HG02870 (cell line): ENCODE measurements at regions not wholly inside any gene's neighbourhood (a gene's known extent, or its start where the extent isn't known, plus 50 kb on each side); places are given as distances from the start of the nearest gene placed in this dataset.
"Not testable (repeated sequence)": the region's sequence is repeated elsewhere in the genome, so short reads cannot be mapped to it uniquely, and the experiment has no call there.

Experiments used
- ATAC-seq: cut with Tn5 transposase; IDR thresholded peaks from one replicate; pipeline ENCODE4 v1.9.1; 2021; ENCODE audit warnings: mild to moderate bottlenecking, moderate library complexity; ENCODE audit not compliant: unreplicated experiment

DNA sequence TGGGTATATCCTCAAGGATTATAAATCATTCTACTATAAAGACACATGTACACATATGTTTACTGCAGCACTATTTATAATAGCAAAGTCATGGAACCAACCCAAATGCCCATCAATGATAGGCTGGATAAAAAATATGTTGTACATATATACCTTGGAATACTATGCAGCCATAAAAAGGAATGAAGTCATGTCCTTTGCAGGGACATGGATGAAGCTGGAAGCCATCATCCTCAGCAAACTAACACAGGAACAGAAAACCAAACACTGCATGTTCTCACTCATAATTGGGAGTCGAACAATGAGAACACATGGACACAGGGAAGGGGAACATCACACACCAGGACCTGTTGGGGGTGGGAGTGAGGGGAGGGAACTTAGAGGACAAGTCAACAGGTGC is 715.0 kb upstream of the ADGRB3 start:
- ATAC-seq: not testable (repeated sequence)

DNA sequence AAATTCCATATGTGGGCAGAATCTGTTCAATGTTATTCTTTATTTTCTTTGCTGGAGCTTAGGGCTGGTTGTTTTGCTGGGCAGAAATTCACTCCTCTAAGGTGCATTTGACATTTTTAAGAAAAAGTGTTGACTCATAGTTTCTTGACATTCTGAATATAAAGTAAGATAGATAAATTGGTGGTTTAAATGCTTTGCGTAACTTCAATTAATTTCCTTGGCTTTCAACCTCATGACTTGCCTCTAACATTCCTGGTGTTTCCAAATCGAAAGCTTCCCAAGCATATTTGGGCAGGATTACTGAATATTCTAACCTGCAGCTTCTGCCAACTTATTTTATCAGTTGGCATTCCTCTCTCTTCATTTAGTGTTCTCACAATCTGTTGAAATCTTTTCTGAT is 718.7 kb upstream of the ADGRB3 start:
- no peak for ATAC-seq

DNA sequence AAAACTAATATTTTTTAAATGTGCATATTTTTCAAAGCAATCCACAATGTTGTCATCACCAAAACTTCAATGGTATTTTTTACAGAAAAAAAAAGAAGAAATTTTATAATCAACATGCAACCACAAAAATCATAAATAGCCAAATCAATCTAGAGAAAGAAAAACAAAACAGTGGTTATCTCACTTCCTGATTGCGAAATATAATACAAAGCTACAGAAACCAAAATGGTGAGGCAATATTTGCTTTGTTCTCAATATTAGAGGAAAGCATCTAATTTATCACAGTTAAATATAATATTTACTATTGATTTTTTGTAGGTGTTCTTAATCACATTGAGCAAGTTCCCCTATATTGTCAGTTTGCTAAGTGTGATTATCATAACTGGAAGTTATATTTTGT is 720.7 kb upstream of the ADGRB3 start:
- ATAC-seq: no peak

DNA sequence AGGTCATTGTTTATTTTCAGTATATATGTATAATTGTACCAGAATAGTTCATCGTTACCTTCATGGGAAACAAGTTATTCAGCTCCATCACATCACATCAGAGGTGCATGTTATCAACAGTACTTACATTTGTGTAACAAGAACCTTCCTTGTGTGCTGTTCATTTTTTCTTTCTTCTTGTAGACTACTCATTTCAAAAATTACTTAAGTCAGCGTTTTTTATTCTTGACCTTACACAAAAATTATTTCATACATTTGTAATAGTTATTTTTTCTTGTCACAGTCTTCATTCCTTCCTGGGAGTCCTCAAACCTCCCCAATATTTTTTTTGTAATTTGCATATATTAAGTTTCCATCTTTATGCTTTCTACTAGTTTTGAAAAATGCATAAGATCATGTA is 725.7 kb upstream of the ADGRB3 start:
- ATAC-seq: no peak

DNA sequence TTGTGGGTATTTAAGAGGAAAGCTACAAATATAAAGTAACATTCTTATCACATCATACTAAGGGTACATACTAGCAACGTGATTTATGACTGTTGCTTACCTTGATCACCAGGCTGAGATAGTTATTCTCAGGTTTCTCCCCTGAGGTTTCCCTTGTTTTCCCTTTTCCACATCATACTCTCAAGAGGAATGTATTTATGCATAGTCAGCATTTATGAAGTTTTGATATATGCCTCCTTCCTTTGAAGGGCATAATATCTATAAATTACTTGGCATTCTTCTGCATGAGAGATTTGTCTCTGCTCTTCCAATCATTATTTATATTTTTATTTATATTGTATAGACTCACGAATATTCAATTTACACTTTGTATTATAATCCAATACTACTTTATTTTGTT is 726.7 kb upstream of the ADGRB3 start:
- no peak for ATAC-seq

DNA sequence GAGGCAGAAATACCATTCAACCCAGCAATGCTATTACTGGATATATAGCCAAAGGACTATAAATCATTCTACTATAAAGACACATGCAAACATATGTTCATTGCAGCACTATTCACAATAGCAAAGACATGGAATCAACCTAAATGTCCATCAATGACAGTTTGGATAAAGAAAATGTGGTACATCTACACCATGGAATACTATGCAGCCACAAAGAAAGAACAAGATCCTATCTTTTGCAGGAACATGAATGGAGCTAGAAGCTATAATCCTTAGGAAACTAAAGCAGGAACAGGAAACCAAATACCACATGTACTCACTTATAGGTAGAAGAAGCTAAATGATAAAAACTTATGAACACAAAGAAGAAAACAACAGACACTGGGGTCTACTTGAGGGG is 730.3 kb upstream of the ADGRB3 start:
- not testable (repeated sequence) for ATAC-seq

DNA sequence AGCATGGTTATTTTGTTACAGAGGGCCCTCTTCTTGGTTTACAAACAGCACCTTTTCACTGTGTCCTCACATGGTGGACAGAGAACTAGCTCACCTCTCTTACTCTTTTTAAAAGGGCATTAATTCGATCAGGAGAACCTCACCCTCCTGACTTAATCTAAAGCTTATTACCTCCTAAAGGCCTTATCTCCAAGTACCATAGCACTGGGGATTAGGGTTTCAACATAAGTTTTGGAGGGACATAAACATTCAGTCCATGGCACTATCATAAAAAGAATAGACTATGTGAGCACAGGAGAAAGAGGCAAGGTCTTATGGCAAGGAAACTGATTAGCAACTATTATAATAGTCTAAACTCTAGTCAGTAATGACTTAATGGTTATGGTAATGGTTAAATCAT is 736.2 kb upstream of the ADGRB3 start:
- no peak for ATAC-seq

DNA sequence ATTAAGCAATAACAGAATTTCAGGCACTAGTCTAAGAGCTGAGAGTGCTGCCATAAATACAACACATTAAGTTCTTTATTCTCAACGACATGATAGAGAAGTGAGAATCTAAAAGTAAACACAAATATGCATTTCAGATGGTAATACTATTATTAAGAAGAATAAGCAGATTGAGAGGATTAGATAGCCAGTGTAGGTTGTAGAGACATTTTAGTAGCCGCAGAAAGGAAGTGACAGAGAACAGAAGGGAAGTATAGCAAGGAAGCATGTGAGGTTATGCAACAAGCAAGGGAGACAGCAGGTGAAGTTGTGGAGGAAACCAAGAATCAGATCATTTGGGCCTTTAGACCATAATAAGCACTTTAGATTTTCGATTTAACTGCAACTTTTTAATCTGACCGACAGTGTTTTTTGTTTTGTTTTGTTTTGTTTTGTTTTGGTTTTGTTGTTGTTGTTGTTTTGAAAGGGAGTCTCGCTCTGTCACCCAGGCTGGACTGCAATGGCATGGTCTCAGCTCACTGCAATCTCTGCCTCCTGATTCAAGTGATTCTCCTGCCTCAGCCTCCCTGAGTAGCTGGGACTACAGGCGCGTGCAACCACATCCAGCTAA is 737.0 kb upstream of the ADGRB3 start:
- no peak for ATAC-seq

DNA sequence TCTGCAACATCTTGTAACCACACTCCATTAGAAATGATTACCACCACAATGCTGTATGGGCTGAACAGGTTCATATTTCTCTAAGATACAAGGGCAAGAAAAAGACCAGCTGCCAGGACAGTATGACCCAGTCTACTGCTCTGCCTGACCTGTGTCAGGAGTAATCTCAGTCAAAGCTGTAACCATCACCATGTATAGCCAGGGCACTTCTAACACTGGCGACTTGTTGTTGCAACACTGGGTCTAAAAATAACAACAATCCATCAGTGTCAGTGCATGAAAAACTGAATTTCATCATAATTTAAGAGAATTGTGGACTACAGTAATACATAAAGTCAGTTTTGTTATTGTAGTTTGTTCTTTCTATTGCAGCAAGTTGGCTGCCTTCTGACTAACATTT is 738.6 kb upstream of the ADGRB3 start:
- ATAC-seq: no peak

DNA sequence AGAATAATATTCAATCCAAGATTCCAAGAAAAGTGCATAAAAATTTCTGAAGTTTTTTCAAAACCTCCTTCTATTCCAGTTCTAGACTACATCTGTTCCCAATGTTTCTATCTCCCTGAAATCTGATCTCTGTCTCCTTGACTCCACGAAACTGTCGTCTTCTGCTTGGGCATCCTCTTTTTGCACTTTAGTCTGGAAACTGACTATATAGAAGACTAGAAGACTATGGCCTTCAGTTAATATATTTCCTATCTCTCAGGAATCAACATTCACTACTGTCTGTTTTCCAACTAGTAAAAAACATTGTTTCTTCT is 745.4 kb upstream of the ADGRB3 start:
- no peak for ATAC-seq

DNA sequence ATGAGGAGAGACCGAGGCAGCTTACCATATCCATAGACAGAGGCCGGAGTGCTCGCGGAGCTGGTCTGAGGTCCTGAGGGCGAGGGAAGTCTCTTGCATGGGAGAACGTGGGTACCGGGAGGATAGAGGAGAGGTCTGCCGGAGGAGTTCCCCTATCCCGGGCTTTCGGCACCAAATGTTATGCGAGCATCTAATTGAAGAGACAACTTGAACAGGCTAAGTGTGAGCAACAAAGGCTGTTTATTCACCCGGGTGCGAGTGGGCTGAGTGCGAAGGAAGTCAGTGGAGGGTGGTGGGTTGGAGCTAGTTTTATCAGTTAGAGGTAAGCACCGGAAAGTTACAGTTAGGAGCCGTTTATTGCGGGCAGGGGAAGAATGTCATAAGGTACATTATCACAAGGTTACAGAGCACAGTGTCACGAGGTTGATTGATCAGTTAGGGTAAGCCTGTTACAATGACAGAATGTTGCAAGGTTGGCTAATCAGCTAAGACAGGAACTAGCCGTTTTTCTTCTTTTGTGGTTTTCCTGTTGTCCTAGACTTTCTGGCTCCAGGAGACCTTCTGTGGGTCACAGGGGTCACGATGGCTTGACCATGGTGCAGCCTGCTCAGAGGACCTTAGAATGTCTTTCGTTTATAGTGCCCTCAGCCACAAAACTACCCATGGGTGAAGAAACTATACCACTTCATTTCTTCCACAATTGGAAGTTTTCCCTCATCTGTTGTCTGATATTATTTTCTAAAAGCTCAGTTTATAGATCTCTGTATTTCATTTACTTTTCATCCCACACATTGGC is 746.0 kb upstream of the ADGRB3 start:
- no peak for ATAC-seq

DNA sequence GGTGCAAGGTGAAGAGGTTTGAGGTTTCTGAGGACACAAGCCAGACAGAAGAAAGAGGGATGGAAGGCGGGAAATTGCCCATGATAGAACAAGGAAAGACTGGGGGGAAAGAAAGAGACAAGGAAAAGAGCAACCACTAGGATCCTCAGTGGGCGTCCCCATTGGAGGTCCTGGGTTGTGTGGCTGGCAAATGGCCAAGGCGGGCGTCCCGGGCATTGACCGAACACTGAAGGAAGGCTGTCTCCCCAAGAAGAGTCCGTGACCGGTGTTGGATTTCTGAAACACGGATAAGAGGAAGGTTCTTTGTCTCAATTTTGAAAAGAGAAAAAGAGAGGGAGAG is 746.6 kb upstream of the ADGRB3 start:
- no peak for ATAC-seq

DNA sequence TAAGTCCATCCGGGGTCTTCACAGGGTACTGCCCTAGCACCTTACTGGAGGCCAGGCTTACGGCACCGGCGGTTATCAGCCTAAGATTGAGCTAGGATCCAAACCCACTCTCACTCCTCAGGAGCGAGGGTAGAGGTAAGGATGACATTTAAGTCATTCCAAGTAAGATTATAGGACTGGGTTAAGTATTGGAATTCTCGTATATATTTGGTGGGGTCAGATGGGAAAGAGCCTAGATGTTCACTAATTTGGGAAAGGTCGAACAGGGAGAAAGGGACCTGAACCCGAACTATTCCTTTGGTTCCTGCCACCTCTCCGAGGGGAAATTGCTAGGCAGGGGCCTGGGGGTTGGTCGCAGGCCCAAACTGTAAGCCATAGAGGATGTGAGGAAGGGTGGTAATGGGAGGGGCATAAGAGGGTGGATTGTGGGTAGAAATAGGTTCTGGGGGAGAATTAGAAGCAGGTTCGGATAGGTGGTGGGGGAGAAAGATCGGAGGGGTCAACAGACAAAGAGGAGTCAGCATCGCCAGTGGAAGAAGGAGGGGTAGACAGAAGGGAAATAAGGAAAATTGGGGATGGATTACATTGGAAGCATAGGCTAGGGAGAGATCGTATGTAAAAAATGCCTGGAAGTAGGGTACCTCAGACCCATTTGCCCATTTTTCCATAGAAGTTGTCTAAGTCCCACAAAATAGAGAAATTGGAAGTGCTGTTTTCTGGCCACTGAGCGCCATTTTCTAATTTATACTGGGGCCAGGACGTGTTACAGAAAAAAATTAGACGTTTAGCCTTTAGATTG is 747.1 kb upstream of the ADGRB3 start:
- ATAC-seq: no peak

DNA sequence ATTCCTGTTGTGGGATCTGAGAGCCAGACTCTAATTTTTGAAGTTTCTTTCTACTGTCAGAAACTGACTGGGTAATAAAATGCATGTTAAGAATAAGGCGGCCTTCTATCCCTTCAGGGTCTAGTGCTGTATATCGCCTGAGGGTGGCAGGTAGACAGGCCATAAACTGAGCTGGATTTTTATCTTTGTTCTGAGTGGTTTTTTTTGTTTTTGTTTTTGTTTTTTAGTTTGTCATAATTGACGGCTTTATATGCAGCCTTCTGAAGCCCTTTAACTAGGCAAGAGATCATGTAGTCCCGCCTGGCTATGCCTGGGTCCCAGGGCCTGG is 747.7 kb upstream of the ADGRB3 start:
- no peak for ATAC-seq

DNA sequence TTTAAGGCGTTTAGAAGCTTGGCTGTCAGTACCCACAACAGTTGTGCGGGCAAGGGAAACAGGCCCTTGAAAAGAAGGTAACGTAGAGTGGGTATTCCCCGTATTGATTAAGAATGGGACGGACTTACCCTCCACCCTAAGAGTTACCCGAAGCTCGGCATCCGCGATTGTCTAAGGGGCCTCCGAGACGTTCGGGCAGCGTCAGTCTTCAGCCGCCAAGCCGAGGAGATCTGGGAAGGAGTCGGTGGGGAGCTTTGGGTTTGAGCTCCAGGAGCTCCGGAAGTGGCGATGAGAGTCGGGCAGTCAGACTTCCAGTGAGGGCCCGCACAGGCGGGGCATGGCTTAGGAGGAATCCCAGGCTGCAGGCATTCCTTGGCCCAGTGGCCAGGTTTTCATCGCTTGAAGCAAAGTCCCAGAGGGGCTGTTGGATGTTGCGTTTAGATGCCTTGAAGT is 748.2 kb upstream of the ADGRB3 start:
- no peak for ATAC-seq

DNA sequence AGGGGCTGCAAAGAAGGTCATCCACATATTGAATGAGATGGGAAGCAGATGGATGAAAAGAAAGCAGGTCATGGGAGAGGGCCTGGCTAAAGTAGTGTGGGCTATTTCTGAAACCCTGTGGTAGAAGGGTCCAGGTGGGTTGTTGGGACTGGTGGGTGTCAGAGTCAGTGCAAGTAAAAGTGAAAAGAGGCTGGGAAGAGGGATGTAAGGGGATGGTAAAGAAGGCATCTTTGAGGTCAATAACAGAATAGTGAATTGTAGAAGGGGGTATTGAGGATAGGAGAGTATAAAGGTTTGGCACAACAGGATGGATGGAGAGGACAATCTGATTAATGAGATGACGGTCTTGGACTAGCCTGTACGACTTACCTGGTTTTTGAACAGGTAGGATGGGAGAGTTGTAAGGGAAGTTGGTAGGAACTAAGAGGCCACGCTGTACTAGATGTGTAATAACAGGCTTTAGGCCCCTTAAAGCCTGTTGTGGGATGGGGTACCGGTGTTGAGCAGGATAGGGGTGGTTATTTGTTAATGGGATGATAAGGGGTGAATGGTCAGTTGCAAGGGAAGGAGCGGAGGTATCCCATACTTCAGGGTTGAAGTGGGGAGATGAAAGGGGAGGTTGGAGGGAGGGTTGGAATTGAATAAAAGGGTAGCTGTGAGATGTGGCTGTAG is 748.9 kb upstream of the ADGRB3 start:
- ATAC-seq: no peak

DNA sequence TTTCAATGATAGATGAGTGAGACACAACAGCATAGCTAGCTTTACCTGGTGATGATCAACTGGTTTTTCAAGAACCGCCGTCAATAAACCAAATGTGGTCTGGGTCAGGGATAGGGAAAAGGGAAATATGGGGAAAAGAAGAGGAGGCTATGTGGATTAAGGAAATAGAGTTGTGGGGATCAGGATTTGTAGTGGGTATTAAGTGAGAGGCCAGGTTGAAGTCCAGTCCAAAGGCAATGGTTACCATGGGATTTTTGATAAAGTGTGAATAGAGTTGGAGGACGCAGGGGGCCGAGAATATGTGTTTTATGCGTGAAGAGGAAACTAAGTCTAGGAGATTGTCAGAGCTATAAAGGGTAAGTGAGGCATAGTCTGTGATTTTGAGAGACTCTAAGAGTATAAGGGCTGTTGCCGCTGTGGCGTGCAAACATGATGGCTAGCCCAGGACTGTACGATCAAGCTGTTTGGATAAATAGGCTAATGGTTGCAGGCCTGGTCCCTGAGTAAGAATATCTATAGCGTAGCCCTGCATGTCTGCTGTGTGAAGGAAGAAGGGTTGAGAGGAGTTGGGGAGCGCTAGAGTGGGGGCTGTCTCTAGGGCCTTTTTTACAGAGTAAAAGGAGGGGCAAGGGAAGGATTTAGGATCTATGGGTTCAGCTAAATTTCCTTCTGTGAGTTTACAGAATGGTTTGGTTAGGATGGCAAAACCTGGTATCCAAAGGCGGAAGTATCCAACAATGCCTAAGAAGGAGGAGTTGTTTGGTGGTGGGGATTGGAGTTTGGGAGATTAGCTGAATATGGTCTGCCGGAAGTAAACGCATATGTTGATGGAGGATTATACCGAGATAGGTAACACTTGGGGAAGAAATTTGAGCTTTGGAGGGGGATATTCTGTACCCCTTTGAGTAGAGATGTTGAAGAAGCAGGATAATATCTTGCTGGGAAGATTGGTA is 749.7 kb upstream of the ADGRB3 start:
- no peak for ATAC-seq

DNA sequence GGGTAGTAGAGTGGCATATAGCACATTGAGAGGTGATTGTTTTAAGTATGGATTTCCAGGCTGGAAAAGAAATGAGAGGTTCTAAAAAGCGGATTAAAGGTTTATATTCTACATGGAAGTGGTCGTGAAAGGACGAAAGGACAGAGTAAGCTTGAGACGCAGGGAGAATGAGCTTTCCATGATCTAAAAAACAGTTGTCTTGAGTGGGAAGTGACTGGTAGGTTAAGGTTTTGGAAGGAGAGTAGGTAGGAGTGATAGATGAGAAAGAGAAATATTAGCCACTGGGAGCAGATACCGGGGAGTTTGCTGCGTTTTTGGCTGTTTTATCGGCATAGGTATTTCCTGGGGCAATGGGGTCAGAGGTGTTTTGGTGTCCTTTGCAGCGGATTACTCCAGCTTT is 750.6 kb upstream of the ADGRB3 start:
- ATAC-seq: no peak

DNA sequence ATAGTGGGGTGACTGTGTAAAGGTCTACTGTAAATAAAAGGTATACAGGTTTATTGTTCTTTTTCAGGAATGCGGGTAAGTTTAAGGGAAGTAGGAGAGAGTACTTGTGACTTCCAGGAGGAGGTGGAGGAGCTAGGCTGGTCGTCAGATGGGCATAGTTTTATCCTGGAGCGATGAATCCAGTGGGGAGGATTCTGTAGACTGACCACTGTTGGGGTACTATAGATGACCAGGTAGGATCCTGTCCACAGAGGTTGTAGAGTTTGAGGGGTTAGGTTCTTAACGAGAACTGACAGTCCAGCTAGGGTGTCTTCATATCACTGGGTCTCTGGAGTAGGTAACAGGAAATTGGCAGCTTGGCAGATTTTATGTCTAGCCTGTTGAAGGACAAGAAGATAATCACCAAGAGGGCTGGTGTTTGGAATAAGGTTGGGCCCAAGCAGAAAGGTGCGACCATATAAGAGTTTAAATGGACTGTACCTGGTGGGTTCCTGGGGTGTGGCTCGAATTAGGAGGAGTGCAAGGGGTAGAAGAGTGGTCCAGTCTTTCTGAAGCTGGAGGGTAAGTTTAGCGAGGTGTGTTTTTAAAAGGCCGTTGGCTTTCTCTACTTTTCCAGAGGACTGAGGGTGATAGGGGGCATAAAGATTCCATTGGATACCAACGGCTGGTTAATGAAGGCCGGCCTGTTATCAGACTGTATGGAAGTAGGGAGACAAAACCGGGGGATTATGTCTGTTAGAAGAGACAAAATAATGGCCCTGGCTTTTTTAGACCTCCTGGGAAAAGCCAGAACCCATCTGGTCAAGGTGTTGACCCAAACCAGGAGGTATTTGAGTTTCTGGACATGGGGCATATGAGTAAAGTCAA is 751.3 kb upstream of the ADGRB3 start:
- ATAC-seq: no peak
